HG02870 (cell line): ENCODE measurements at regions not wholly inside any gene's neighbourhood (a gene's known extent, or its start where the extent isn't known, plus 50 kb on each side); places are given as distances from the start of the nearest gene placed in this dataset.

Experiments used
- ATAC-seq: cut with Tn5 transposase; IDR thresholded peaks from one replicate; pipeline ENCODE4 v1.9.1; 2021; ENCODE audit warnings: mild to moderate bottlenecking, moderate library complexity; ENCODE audit not compliant: unreplicated experiment

GRCh38 chr6:169843110-169843509, 91.7 kb downstream of the ERMARD start:
- no peak for ATAC-seq

GRCh38 chr6:169841907-169842606, 90.6 kb downstream of the ERMARD start:
- ATAC-seq: no peak

- no peak for ATAC-seq
Observed at GRCh38 chr6:169841251-169841650, 89.8 kb downstream of the ERMARD start.

GRCh38 chr6:169839898-169840631, 88.6 kb downstream of the ERMARD start:
- ATAC-seq: no peak

- ATAC-seq: no peak
Observed at GRCh38 chr6:169839493-169839892, 88.1 kb downstream of the ERMARD start.

GRCh38 chr6:169839029-169839481, 87.6 kb downstream of the ERMARD start:
- no peak for ATAC-seq

GRCh38 chr6:169838346-169839028, 87.1 kb downstream of the ERMARD start:
- ATAC-seq: no peak

GRCh38 chr6:169837529-169838250, 86.3 kb downstream of the ERMARD start:
- no peak for ATAC-seq

GRCh38 chr6:169833258-169833794, 81.9 kb downstream of the ERMARD start:
- no peak for ATAC-seq

- ATAC-seq: no peak
Observed at GRCh38 chr6:169832247-169832948, 81.0 kb downstream of the ERMARD start.

- no peak for ATAC-seq
Observed at GRCh38 chr6:169831450-169832246, 80.2 kb downstream of the ERMARD start.
